22Rv1 (cell line): ENCODE measurements at regions not wholly inside any gene's neighbourhood (a gene's known extent, or its start where the extent isn't known, plus 50 kb on each side); places are given as distances from the start of the nearest gene placed in this dataset.

Experiments
- CTCF ChIP-seq: fragments of 450-650 bp; IDR thresholded peaks from 2 replicates; pipeline ENCODE4 v1.5.1; 2017; ENCODE audit warnings: mild to moderate bottlenecking
- ZFX ChIP-seq: fragments of 450-650 bp; IDR thresholded peaks from 2 replicates; pipeline ENCODE4 v1.6.1; 2017; ENCODE audit warnings: antibody characterized with exemption, borderline replicate concordance

GRCh38 chr2:41496908-41497307, 550.9 kb upstream of the PKDCC start:
- TF ChIP-seq CTCF (peak; percentile 31; the same call in 1 of the 2 replicates), ZFX (no peak)
